ENCODE measurements at regions not wholly inside any gene's neighbourhood (a gene's known extent, or its start where the extent isn't known, plus 50 kb on each side); places are given as distances from the start of the nearest gene placed in this dataset.

DNA sequence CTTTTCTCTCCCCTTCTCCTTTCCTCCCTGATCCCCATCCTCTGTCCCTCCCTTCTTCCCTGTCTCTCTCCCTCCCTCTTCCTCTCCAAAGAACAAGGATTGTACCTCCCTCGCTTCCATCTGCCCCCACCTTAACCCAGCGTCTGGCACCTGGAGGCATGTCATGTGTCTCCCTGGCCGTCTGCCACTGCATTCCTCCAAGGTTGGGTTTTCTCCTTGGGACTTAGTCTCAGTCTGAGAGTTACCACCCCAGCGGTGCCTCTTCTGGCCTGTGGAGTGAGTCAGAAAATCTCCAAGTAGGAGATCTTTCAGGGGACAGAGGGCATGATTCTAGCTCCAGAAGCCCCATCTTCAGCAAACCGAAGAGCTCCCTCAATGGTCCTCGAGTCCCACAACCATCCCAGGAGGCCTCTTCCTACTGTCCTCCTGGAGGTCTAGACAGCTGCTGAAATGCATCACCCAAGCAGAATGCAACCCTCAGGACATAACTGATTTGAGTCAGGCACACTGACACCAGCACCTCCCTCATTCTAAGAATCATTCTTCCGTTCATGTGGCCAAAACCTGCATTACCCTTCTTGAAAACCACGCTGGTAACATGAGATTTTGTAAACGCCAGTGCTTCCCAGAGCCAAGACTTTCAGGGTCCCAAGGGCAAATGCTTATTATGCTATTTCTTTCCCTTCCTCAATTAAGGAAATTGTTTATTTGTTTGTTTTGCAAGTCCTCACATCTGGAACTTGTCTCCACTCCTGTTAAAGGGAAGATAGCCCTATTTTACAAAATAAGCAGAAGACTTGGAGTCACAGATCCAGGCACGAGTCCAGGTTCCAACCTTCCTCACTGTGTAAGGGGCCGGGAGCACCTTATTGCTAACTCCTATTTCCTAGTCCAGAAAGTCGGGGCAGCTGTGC lies 463.2 kb downstream of the BCL11B start:
- DNase-seq = no peak
- H3K27ac ChIP-seq = no peak overlapping the region

DNA sequence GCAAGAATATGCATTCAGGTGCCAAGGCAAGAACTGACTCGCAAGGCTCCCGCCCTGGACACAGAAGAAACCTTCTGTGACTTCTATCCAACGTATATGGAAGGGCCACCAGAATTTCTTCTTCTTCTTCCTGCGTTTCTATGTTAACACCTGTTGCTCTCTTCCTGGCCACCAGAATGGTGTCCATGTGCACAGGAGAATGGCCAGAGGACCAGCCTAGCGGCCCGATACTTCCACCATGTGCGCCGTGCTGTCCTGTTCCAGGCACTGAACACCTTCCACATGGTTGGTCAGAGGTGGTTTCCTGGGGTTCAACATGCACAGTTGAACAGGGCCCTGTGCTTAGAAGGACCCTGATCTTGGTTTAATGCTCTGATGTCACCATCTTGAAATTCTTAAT lies 455.8 kb downstream of the BCL11B start:
- Histone ChIP-seq H3K27ac (no peak overlapping the region), H3K36me3 (no peaks in the 10 kb centered on the region), H3K4me3 (ENCODE audit: low read depth, low read length) (no peak overlapping the region), H3K27me3 (ENCODE audit: insufficient read depth, low read depth, severe bottlenecking) (peaks cover 88% of the 10 kb centered on the region), H3K9me3 (ENCODE audit: severe bottlenecking) (no peaks in the 10 kb centered on the region)
- no peak for DNase-seq
- TF ChIP-seq, protein P1, sequence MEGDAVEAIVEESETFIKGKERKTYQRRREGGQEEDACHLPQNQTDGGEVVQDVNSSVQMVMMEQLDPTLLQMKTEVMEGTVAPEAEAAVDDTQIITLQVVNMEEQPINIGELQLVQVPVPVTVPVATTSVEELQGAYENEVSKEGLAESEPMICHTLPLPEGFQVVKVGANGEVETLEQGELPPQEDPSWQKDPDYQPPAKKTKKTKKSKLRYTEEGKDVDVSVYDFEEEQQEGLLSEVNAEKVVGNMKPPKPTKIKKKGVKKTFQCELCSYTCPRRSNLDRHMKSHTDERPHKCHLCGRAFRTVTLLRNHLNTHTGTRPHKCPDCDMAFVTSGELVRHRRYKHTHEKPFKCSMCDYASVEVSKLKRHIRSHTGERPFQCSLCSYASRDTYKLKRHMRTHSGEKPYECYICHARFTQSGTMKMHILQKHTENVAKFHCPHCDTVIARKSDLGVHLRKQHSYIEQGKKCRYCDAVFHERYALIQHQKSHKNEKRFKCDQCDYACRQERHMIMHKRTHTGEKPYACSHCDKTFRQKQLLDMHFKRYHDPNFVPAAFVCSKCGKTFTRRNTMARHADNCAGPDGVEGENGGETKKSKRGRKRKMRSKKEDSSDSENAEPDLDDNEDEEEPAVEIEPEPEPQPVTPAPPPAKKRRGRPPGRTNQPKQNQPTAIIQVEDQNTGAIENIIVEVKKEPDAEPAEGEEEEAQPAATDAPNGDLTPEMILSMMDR (IDR thresholded peaks at IDR 0.05; ENCODE audit: low read depth, low read length) = no peak

More for the DNA sequence above, 463.2 kb downstream of the BCL11B start:
- H3K27me3 ChIP-seq (ENCODE audit: insufficient read depth, low read depth, severe bottlenecking) = peaks cover 78% of the 10 kb centered on the region
- no peak overlapping the region for H3K4me3 ChIP-seq (ENCODE audit: low read depth, low read length)
- no peaks in the 10 kb centered on the region for H3K36me3 ChIP-seq
- H3K9me3 ChIP-seq (ENCODE audit: severe bottlenecking) = no peaks in the 10 kb centered on the region
- TF ChIP-seq, protein P1 (IDR thresholded peaks at IDR 0.05; ENCODE audit: low read depth, low read length) = no peak

- no peaks in the 10 kb centered on the region for H3K36me3 ChIP-seq
- no peak overlapping the region for H3K27ac ChIP-seq
- no peak for DNase-seq
- H3K9me3 ChIP-seq (ENCODE audit: severe bottlenecking) = no peaks in the 10 kb centered on the region
- TF ChIP-seq, protein P1 (IDR thresholded peaks at IDR 0.05; ENCODE audit: low read depth, low read length) = no peak
- no peak overlapping the region for H3K4me3 ChIP-seq (ENCODE audit: low read depth, low read length)
- peaks cover 88% of the 10 kb centered on the region for H3K27me3 ChIP-seq (ENCODE audit: insufficient read depth, low read depth, severe bottlenecking)
Measured at GRCh38 chr14:98816720-98817119, 455.3 kb downstream of the BCL11B start.

DNA sequence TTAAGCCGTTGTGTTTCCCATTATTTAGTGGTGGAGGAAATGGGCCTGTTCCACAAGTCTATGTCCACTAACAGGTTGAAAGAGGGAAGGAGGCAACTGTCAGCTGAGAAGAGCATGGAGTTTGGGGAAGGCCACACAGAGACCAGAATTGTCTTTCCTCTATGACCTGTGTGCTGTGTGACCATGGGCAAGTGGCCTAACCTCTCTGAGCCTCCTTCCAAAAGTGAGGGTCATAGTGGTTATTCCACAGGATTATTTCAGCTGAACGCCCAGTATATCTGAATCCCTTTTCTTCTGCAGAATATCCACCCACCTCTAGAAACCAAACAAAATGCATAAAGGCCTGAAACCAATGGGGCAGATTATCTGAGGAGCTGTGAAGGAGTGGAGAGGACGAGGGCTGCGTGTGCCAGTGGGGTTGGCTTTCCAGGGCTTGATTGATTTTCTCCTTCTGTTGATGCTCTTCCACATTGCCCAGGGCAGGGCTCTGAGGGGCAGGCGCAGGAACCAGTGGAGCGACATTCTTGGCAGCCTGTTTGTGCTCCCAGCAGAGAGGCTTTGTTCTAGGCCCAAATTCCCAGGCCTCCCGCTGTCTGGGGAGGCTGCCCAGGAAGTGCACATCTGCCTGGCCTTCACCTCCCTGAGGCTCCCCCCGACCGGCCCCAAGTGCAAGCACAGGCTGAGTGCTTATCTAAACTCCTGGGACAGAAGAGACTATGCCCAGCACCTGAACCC lies 452.7 kb downstream of the BCL11B start:
- H3K27ac ChIP-seq = no peak overlapping the region
- no peak for DNase-seq
- TF ChIP-seq, protein P1 (IDR thresholded peaks at IDR 0.05; ENCODE audit: low read depth, low read length) = no peak
- H3K27me3 ChIP-seq (ENCODE audit: insufficient read depth, low read depth, severe bottlenecking) = peaks cover 89% of the 10 kb centered on the region
- peaks cover 2% of the 10 kb centered on the region for H3K9me3 ChIP-seq (ENCODE audit: severe bottlenecking)
- H3K36me3 ChIP-seq = no peaks in the 10 kb centered on the region
- H3K4me3 ChIP-seq (ENCODE audit: low read depth, low read length) = no peak overlapping the region

DNA sequence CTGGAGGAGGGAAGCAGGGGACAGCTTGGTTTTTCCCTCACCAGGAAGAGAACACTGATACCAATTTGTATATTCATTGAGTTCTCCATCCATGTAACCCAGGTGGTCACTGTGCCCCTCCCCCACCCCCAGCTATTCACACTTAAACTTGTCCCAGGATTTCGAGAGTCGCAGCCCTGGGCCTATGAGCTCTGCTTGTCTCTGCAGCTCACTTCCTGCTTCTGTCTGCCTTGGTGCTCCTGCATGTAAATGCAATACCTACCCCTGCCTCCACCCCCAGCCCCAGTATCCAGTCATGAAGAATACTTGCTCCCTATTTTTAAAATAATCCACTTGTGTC lies 452.2 kb downstream of the BCL11B start:
- no peak for DNase-seq
- TF ChIP-seq, protein P1 (IDR thresholded peaks at IDR 0.05; ENCODE audit: low read depth, low read length) = no peak

More for the DNA sequence above, 452.2 kb downstream of the BCL11B start:
- Histone ChIP-seq H3K36me3 (no peaks in the 10 kb centered on the region), H3K4me3 (ENCODE audit: low read depth, low read length) (no peak overlapping the region), H3K9me3 (ENCODE audit: severe bottlenecking) (peaks cover 2% of the 10 kb centered on the region), H3K27me3 (ENCODE audit: insufficient read depth, low read depth, severe bottlenecking) (peaks cover 88% of the 10 kb centered on the region), H3K27ac (no peak overlapping the region)
